ENCODE measurements at regions not wholly inside any gene's neighbourhood (a gene's known extent, or its start where the extent isn't known, plus 50 kb on each side); places are given as distances from the start of the nearest gene placed in this dataset.
A peak's percentile ranks its signal among the peaks of the same experiment; 100 is the strongest.

- TF ChIP-seq EZH2 (IDR thresholded peaks at IDR 0.05) (no peak), CTCF (IDR thresholded peaks at IDR 0.05) (no peak), EZH2phosphoT487 (IDR thresholded peaks at IDR 0.05) (no peak)
- no peak overlapping the region for H3K9ac ChIP-seq
- Mint-ChIP-seq H3K36me3 (no peaks in the 10 kb centered on the region), H3K4me3 (peak overlapping the region; percentile 21), H3K27me3 (ENCODE audit: insufficient read depth, low read depth) (peaks cover 10% of the 10 kb centered on the region), H3K4me1 (peaks cover 7% of the 10 kb centered on the region), H3K27ac (peak overlapping the region; percentile 42), H3K9me3 (no peaks in the 10 kb centered on the region)
- no peaks in the 10 kb centered on the region for H3K79me2 ChIP-seq (ENCODE audit: low read depth)
- H2AFZ ChIP-seq (replicated peaks): no peak overlapping the region
- H3K27ac ChIP-seq: no peak overlapping the region
- H4K20me1 ChIP-seq (ENCODE audit: low read depth): no peaks in the 10 kb centered on the region
- H3K4me1 ChIP-seq: no peaks in the 10 kb centered on the region
- H3K4me2 ChIP-seq: no peak overlapping the region
- H3K36me3 ChIP-seq: no peaks in the 10 kb centered on the region
- no peak for DNase-seq (ENCODE audit: low spot score)
- H3K4me3 ChIP-seq: no peak overlapping the region
- H3K9me3 ChIP-seq (ENCODE audit: low read depth): no peaks in the 10 kb centered on the region
- no peaks in the 10 kb centered on the region for H3F3A ChIP-seq (ENCODE audit: low read depth)
- H3K27me3 ChIP-seq: peaks cover 93% of the 10 kb centered on the region
Observed at GRCh38 chr22:22812031-22812905, 75.3 kb upstream of the IGLL5 start.

- H3K9me3 ChIP-seq (ENCODE audit: low read depth): no peaks in the 10 kb centered on the region
- no peaks in the 10 kb centered on the region for H3K4me1 ChIP-seq
- Mint-ChIP-seq H3K4me1 (peaks cover 7% of the 10 kb centered on the region), H3K4me3 (no peak overlapping the region), H3K9me3 (no peaks in the 10 kb centered on the region), H3K27me3 (ENCODE audit: insufficient read depth, low read depth) (peaks cover 10% of the 10 kb centered on the region), H3K27ac (no peak overlapping the region), H3K36me3 (no peaks in the 10 kb centered on the region)
- no peaks in the 10 kb centered on the region for H3K36me3 ChIP-seq
- H3K79me2 ChIP-seq (ENCODE audit: low read depth): no peaks in the 10 kb centered on the region
- H3K4me3 ChIP-seq: no peak overlapping the region
- no peak overlapping the region for H3K27ac ChIP-seq
- H3F3A ChIP-seq (ENCODE audit: low read depth): no peaks in the 10 kb centered on the region
- no peaks in the 10 kb centered on the region for H4K20me1 ChIP-seq (ENCODE audit: low read depth)
- DNase-seq (ENCODE audit: low spot score): no peak
- no peak overlapping the region for H2AFZ ChIP-seq (replicated peaks)
- no peak overlapping the region for H3K4me2 ChIP-seq
- peaks cover 93% of the 10 kb centered on the region for H3K27me3 ChIP-seq
- TF ChIP-seq EZH2 (IDR thresholded peaks at IDR 0.05): no peak
- TF ChIP-seq CTCF (IDR thresholded peaks at IDR 0.05): no peak
- no peak for TF ChIP-seq EZH2phosphoT487 (IDR thresholded peaks at IDR 0.05)
- no peak overlapping the region for H3K9ac ChIP-seq
Observed at GRCh38 chr22:22813126-22814075, 74.2 kb upstream of the IGLL5 start.

GRCh38 chr22:22814666-22815396, 72.8 kb upstream of the IGLL5 start:
- no peak overlapping the region for H3K4me2 ChIP-seq
- H3K4me1 ChIP-seq: no peaks in the 10 kb centered on the region
- H3K4me3 ChIP-seq: no peak overlapping the region
- H3K36me3 Mint-ChIP-seq: no peaks in the 10 kb centered on the region
- peak overlapping the region; percentile 12 for H3K4me3 Mint-ChIP-seq
- peaks cover 7% of the 10 kb centered on the region for H3K4me1 Mint-ChIP-seq
- DNase-seq (ENCODE audit: low spot score): no peak
- no peak overlapping the region for H2AFZ ChIP-seq (replicated peaks)
- H3K36me3 ChIP-seq: no peaks in the 10 kb centered on the region
- H3K27ac ChIP-seq: no peak overlapping the region
- peaks cover 9% of the 10 kb centered on the region for H3K27me3 Mint-ChIP-seq (ENCODE audit: insufficient read depth, low read depth)
- H3K9ac ChIP-seq: no peak overlapping the region
- H3K9me3 Mint-ChIP-seq: no peaks in the 10 kb centered on the region
- TF ChIP-seq EZH2 (IDR thresholded peaks at IDR 0.05) (no peak), EZH2phosphoT487 (IDR thresholded peaks at IDR 0.05) (no peak), CTCF (IDR thresholded peaks at IDR 0.05) (no peak)
- no peaks in the 10 kb centered on the region for H4K20me1 ChIP-seq (ENCODE audit: low read depth)
- H3K27me3 ChIP-seq: peaks cover 93% of the 10 kb centered on the region
- no peaks in the 10 kb centered on the region for H3K79me2 ChIP-seq (ENCODE audit: low read depth)
- no peaks in the 10 kb centered on the region for H3K9me3 ChIP-seq (ENCODE audit: low read depth)
- no peaks in the 10 kb centered on the region for H3F3A ChIP-seq (ENCODE audit: low read depth)
- H3K27ac Mint-ChIP-seq: no peak overlapping the region

Data from neural progenitor cell (in vitro differentiated cells).